GM21723 (cell line): ENCODE measurements at regions not wholly inside any gene's neighbourhood (a gene's known extent, or its start where the extent isn't known, plus 50 kb on each side); places are given as distances from the start of the nearest gene placed in this dataset.
"Not testable (repeated sequence)": the region's sequence is repeated elsewhere in the genome, so short reads cannot be mapped to it uniquely, and the experiment has no call there.

Source experiments
- ATAC-seq: cut with Tn5 transposase; IDR thresholded peaks from one replicate; pipeline ENCODE4 v1.9.1; 2021; ENCODE audit warnings: mild to moderate bottlenecking, moderate library complexity; ENCODE audit not compliant: unreplicated experiment

DNA sequence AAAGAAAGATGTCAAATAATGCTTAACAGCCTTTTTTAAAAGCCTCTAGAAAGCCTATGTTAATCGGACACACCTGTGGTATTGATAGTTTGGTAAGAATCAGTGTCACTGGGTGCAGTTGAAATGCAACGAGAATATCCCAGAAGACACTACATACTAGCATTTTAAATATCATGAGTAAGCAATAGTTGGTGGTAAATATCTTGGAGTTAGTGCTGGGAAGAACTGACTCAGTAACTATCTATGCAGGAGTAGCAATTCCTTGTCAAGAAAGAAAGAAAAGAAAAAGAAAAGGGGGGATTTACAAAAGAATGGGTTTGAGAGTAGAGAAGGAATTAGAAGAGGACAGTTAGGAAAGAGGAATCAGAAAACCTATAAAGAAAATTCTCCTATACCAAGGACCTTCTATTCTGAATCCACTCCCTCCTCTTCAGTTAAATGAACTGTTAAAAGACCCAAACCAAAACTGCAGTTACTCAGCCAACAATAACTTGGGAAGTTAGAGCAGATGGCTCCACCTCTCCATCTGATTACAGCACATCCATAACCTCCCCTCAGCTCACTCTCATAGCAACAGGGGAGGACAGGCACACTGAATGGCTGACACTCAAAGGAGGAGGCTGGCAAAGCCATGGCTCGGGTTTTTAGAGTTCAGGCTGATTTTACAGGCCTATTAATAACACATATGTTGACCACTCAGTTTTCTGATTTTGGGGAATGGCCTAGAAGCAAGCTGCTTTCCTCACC, 207.6 kb upstream of the MDFIC2 start:
- no peak for ATAC-seq

DNA sequence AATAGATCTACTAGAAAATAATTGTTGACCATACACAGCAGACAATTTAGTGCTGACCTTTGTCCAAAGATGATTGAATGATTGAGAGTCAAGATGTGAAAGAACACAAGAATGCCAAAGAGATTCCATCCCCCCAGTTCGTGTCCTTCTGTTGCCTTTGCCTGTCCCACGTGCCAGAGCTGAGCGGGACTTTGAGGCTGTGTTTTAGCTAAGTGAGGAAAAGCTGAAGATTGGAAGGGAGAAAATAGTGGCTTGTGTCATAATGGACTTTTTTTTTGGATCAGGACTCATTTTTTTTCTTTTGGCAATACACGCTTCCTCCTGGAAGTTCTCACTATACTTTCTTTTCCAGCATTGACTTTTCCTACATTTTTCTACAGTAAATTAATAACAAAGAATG, 206.6 kb upstream of the MDFIC2 start:
- ATAC-seq = no peak

- ATAC-seq = no peak
Measured at GRCh38 chr3:70518356-70518755, 205.9 kb upstream of the MDFIC2 start.

GRCh38 chr3:70517124-70517890, 204.9 kb upstream of the MDFIC2 start:
- no peak for ATAC-seq

- ATAC-seq = no peak
Measured at GRCh38 chr3:70516076-70516475, 203.6 kb upstream of the MDFIC2 start.

DNA sequence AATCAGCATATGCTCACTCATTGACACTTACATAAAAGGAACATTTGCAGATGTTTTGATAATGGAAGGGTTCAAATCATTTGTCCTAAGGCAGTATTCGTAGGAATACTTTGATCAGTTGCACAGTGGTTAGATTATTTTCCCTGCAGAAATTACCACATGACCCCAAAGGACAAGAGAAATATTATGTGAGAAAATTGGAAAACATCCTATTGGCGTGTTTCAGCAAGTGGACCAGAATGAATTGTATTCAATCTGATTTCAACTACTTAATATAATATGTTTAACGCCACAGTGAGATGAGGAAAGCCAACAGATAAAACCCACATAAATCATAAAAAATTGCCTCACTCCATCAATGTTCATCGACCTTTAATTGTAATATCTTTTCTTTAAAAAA, 195.0 kb upstream of the MDFIC2 start:
- no peak for ATAC-seq

GRCh38 chr3:70506775-70507174, 194.3 kb upstream of the MDFIC2 start:
- no peak for ATAC-seq

DNA sequence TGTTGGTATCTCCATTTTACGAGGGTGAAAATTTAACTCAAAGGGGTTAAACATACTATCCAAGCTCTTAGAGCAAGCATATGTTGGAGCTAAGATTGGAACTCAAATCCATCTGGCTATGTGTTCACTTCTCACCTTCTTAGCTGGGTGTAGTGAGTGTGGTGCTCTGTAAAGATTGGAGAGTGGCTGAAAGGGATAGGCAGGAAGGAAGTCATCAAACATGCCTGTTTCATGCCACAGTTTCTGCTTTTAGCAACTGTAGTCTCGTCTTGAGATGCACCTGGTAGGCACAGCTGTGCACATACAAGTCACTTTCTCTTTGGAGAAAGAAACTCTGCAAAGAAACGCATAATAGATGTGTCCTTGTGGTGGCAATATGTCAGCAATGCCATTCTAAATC, 189.1 kb upstream of the MDFIC2 start:
- no peak for ATAC-seq

DNA sequence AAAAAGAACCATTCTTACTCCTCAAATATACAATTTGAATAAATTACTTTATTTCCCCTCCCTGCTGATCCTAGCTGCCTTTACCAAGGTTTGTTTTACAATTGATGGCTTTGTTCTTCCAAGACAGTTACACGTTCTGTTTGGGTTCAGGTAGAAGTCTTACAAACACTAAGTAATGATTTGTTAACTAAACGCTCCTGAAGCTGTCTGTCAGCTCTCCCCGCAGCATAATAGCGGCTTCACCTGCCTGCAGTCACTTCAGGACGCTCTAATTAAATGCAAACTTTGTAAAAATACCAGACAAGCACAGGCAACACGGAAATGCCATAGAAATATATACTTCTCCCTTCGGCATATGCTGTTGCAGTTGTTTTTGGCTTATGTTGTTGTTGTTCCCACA, 176.4 kb upstream of the MDFIC2 start:
- ATAC-seq = no peak

GRCh38 chr3:70488131-70488530, 175.7 kb upstream of the MDFIC2 start:
- no peak for ATAC-seq

DNA sequence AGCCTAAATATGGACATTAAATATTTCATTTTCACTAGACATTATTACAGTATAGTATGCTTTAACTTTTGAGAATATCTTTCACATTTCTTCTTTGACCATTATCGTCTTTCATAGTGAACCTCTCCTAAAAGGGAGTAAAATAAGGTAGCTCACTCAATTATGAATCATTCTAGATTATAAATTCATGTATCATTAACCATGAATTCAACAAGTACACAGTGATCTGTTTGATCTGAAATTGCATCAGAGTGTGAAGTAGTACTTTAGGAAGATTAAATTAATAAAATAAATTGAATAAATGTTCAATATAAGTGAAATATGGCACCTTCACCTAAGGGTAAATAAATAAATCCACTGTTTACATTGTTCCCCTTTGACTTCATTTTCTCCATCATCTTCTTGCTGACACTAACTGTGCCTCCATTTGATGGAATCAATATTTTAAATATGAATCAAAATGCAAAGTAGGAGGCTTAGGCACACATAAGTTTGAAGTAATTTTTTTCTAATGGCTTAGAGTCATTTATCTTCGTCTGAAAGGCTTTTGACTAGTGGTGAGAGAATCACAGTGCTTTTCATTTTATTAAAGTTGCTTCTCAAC, 174.1 kb upstream of the MDFIC2 start:
- no peak for ATAC-seq

DNA sequence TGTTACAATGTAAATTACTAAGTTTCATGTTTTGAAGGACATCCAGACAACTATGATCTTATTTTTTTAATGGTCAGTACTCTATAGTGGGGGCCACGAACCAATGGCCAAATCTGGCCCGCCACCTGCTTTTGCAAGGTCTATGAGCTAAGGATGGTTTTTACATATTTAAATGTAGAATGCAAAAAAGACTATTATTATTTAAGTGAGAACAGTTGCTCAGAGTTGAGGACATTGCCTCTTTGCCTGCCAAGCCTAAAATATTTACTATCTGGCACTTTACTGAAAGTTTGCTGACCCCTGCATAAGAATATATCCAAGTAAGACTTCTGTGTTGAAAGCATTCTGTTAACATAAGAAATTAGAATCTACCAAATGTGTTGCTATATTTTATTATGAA, 163.7 kb upstream of the MDFIC2 start:
- ATAC-seq = no peak

- no peak for ATAC-seq
Measured at GRCh38 chr3:70471464-70472342, 159.3 kb upstream of the MDFIC2 start.

DNA sequence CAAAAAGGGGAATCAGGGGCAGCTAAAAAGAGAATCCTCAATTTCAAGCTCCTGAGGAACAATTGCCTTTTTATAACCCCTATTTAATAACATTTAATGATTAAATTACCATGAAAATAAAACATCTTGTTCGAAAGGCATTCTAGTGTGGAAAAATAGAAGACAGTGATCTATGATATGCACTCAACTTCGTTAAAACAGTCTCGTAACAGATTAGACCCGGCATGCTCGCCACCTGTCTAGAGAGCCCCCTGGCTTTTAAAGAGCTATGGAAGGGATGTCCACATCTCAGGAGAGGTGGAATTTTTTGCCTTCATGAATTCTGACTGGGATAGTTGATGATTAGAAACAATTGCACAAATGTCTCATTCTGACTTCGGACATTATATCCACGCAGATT, 153.7 kb upstream of the MDFIC2 start:
- ATAC-seq = no peak

- no peak for ATAC-seq
Measured at GRCh38 chr3:70464876-70465275, 152.4 kb upstream of the MDFIC2 start.

DNA sequence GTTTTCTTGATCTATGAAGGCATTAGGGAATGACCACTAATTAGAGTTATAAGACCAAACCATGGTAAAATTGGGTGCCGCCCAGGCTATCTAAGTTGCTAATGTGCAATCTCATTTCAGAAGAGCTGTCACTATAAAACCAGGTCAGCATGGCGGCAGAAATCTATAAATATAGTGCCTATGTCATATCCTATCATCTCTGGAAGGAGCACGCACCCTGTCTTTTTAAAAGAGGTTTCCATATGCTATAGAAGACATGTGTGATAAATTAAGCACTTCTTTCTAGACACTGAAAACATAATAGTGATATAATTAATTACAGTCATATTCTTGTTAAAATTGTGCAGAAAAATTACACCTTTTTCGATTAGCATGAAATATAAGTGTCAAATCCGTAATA, 152.0 kb upstream of the MDFIC2 start:
- ATAC-seq = no peak

GRCh38 chr3:70450220-70450619, 137.8 kb upstream of the MDFIC2 start:
- not testable (repeated sequence) for ATAC-seq

DNA sequence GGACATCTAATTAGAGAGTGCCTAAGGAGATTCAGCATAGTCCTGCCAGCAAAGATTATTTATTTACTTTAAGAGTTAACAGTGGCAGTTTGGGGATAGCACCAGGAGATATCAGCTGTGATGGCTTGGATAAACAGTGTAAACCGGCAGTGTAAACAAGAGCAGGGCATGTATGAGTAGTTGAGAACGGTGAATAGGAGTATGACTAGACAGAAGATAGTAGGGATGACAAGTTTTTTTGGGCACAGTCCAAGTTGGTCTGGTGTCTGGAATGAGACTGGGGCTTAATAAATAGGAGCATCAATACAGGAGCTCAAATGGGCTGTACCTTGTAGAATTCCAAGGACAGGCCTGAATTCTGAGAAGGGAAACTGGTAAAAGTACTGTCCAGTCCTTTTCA, 123.0 kb upstream of the MDFIC2 start:
- ATAC-seq = not testable (repeated sequence)

GRCh38 chr3:70433091-70433490, 120.7 kb upstream of the MDFIC2 start:
- no peak for ATAC-seq

- no peak for ATAC-seq
Measured at GRCh38 chr3:70431911-70432310, 119.5 kb upstream of the MDFIC2 start.

GRCh38 chr3:70426071-70426470, 113.6 kb upstream of the MDFIC2 start:
- ATAC-seq = no peak
